ENCODE measurements at regions not wholly inside any gene's neighbourhood (a gene's known extent, or its start where the extent isn't known, plus 50 kb on each side); places are given as distances from the start of the nearest gene placed in this dataset.

DNA sequence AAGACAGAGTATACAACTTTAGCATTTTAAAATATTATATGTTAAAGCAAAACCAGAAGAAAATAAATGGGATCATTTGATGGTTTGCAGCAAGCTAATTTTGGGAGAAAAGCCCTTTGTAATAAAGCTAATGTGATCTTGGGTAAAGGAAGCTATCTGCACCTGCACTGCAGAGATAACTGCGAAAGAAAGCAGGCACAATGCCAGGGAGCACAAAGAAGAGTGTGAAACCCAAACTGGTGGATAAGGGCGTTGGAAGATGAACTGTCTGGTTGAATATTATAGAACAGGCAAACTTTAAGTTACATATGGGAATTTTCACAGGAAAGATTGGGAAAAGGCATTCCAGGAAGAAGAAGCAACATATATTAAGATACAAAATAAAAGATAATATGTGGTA is 179.2 kb upstream of the KHDRBS2 start:
- no peak for TF ChIP-seq YY1 (IDR thresholded peaks at IDR 0.05; ENCODE audit: extremely low read depth, insufficient replicate concordance, low read depth, low read length)
- no peak for TF ChIP-seq SRF (IDR thresholded peaks at IDR 0.05; ENCODE audit: low read depth)
- no peak for TF ChIP-seq CBX3 (IDR thresholded peaks at IDR 0.05; ENCODE audit: low read depth)
